HuH-7.5 (cell line): ENCODE measurements at regions not wholly inside any gene's neighbourhood (a gene's known extent, or its start where the extent isn't known, plus 50 kb on each side); places are given as distances from the start of the nearest gene placed in this dataset.
"Not testable (repeated sequence)": the region's sequence is repeated elsewhere in the genome, so short reads cannot be mapped to it uniquely, and the experiment has no call there.

Experiments used
- DNase-seq: peaks from one replicate; pipeline ENCODE4 v3.0.0; 2011; ENCODE audit warnings: low spot score

DNA sequence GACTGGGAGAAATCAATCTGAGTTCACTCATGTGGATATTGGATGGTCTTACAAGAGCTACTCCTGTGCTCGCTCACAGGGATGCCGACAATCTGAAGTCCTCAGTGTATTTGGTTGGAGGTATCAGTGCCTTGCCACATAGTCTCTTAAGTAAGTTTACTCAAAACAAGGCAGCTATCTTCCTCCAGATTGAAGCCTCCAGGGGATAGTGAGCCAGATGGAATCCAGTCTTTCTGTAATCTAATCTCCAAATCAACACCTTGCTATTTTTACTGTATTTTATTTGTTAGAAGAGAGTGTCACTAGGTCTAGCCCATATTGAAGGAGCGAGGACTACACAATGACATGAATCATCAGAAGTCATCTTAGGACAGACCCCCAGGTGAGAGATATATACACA is 456.6 kb upstream of the POT1 start:
- DNase-seq: no peak

DNA sequence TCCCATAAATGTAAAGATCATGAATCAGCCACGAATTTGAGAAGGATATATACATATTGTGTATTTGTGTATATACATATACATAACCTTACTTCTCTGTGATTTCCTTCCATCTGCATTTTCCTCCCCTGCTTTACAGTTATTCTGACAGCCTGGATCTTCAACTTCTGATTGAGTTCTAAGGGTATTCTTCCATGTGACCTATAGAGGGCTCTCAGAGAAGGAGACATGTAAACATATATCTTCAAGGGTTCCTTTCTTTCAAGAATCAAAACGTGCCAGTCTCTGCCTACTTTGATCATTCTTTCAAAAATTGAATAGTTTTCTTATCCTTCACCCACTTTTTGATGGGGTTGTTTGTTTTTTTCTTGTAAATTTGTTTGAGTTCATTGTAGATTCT is 453.7 kb upstream of the POT1 start:
- no peak for DNase-seq

DNA sequence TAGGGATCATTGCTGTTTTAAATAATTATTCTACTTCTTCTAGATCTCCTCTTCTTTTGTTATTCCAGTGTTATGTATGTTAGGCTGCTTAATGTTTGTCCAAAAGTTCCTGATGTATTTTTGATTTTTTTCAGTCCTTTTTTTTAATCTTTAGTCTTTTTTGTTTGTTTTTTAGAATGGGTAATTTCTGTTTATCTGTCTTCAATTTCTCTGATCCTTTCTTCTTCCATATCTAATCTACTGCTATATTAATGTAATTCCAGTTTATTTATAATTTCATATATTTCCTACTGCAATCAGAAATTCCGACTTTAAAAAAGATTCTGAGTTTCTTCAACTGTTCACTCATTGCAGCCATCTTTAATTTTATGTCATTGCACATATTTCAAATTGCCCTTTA is 452.8 kb upstream of the POT1 start:
- DNase-seq: no peak

DNA sequence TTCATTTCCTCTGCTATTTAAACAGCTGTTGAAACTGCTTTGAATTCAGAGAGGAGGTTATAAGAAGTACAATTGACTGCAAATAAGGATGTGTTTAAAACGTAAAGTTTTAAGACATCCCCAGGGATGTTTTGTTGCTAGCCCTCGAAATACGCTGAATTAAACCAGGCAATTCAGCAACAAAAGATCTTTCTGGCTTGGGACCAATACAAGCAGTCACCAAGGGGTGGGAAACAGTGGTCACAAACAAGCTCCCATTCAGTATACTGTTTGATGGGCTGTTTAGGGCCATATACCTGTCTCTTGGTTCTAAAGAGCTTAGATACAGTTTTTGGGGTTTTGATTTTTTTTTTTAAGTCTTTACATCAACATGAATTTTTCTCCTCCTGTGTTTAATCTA is 446.3 kb upstream of the POT1 start:
- DNase-seq: no peak

DNA sequence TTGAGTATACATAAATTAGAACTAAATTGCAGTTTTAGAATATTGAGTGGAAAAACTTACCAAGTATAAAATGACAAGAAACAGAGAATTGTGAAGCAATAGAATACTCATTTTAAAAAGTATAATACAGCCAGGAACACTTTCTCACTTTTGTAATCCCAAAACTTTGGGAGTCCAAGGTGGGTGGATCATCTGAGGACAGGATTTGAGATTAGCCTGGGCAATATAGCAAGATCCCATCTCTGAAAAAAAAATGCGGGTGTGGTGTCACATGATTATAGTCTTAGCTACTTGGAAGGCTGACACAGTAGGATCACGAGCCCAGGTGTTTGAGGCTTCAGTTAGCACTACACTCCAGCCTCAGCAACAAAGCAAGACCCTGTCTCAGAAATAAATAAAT is 440.9 kb upstream of the POT1 start:
- no peak for DNase-seq

DNA sequence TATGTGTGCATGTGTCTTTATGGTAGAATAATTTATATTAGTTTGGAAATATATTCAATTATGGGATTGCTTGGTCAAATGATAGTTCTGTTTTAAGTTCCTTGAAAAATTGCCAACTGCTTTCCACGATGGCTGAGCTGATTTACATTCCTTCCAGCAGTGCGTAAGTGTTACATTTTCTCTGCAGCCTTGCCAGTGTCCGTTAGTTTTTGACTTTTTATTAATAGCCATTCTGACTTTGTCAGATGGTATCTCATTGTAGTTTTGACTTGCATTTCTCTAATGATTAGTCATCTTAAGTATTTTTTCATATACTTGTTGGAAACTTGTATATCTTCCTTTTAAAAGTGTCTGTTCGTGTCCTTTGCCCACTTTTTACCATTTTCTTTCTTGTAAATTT is 434.2 kb upstream of the POT1 start:
- no peak for DNase-seq

DNA sequence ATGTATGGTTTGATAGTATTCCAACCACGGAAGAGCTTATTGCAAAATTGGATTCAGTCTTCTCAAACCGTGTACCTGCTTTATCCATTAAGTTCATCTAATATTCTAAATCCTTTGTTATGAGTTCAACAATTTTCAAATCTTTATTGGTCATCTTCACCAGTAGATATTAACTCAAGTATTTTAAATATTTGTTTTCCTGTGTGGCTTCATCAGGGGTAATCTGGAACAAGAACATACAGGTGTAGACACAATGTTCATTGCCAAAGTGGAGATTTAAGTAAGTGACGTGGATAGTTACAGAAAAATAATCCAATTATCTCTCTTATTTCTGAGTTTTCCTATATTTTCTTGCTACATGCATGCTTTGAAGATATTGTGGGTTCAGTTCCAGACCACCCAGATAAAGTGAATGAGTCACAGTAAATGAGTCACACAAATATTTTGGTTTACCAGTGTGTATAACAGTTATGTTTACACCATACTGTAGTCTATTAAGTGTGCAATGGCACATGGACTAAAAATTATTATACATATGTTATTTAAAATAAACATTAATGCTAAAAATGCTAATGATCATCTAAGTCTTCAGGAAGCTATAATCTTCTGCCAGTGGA is 429.0 kb upstream of the POT1 start:
- DNase-seq: no peak

DNA sequence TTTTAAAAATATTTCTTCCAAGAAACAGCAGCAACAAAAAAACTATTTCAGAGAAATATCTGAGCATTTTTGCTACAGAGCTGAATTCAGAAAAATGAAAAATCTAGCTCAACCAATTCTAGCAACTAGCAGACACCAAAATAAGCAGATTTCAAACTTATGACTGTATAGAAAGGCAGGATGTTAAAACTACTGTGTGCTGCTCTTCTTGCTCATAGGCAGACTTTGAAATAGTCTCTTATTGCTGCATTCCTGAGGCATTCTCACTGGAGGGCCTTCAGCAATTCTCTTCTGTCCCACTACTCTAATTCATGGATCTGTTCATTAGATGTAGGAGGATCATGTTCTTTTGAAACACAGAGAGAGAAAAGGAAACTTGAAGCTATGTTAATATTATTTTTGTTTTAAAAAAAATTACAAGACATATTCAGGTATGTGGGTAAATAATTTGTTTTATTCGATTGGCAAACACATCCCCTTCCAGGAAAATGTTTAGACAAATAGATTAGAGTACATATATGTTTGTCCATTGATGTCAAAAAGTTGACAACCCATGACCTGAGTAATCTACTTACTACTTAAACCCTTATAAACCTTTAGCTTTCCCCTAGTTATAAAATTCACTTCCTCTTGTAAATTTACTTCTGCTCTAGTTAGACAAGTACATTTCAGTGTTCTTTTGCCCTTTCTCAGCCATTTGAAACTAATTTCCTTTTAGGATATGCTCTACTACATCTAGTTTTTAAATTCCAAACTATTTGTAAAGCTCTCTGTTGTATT is 428.2 kb upstream of the POT1 start:
- DNase-seq: no peak

DNA sequence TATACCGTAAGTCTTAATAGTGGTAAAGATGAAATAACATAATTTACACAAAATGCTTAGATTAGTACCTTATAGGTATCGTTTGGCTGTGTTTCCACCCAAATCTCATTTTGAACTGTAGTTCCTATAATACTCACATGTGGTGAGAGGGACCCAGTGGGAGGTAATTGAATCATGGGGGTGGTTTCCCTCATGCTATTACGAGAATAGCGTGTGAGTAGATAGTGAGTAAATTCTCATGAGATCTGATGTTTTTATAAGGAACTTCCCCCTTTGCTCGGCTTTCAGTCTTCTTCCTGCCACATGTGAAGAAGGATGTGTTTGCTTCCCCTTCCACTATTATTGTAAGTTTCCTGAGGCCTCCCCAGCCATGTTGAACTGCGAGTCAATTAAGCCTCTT is 426.3 kb upstream of the POT1 start:
- DNase-seq: no peak

DNA sequence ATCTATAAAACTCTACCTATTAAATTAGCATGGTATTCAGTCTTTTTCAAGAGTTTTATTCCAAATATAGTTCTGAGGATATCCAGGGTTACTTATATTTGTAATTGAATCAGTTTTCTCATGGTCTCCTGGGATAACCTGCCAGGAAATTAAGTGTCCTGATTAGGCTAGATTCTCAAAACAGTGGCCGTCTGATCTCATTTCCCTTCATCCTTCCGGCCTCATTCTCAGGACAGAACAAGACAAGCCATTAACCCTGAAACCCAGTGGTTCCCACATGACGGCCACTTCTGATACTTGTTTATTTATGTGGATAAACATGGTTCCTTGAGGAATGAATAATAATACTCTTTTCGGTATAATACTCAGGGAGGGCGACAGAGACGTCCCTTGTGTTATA is 417.6 kb upstream of the POT1 start:
- DNase-seq: no peak

DNA sequence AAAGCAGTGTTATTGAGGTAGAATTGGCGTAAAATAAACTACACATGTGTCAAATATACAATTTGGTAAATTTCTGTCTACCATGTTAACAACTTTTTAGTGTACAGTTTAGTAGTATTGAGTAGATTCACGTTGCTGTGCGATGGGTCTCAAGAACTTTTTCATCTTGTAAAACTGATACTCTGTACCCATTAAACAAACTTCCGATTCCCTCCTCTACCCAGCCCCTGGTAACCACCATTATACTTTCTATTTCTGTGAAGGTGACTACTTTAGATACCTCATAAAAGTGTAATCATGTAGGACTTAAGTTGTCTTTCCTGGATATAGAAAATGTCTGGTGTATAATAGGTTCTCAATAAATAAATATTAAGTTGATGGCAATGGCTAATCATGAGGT is 408.5 kb upstream of the POT1 start:
- no peak for DNase-seq

DNA sequence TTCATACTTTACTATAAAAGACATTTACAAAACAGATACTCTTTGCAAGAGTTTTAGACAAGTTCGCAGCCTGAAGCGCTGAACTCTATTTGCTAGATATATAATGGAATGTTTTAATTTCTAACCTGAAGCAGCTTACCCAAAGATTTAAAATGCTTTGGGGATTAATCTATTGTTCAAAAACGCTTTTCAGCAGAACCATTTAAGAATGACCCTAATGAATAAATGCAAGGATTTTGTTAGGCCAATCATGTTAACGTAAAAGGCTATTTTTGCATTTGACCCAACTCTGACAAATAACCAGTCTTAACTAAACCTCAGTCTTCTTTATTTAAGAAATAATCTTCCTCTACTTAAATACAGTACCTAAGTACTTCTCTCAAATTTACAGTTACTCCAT is 406.7 kb upstream of the POT1 start:
- DNase-seq: no peak

DNA sequence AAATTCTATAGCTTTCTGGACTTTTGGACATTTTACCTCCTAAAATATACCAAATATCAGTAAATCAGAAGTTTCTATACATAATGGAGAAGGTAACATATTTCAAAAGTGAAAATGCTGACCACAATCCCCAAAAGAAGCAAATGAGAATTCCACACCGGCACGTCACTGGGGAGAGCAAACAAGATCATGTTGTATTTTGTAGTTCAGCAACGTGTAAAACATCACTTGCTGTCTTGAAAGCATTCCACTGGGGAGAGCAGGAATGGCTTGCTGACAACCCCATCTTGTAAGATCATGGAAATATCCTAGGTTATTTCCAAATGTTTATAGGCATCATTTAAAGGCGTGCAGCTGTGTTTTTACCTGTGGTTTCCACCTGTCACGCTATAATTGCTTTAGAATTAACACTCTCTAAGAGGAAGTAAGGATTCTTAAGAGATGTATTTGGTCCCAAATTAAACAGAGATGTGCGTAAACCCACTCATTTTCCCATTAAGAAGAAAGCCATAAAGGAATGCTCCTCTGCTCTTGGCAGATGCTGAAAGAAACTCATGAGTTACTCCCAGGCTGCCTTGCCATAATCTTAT is 397.1 kb upstream of the POT1 start:
- no peak for DNase-seq

DNA sequence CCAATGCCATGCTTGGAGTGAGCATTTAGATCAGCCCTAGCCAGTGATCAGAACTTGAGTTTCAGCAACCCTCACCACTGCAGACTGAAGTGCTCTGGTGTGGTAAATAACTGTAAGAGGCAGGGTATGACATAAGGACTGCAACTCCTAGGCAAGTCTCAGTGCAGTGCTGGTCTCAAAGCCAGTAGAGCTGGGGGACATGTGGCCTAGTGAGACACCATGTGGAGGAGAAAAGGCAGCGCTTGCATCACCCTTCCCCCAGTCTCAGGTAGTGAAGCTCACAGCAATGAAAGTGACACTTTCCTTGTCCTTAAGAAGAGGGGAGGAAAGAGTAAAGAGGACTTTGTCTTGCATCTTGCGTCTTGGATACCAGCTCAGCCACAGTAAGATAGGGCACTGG is 386.8 kb upstream of the POT1 start:
- DNase-seq: no peak

DNA sequence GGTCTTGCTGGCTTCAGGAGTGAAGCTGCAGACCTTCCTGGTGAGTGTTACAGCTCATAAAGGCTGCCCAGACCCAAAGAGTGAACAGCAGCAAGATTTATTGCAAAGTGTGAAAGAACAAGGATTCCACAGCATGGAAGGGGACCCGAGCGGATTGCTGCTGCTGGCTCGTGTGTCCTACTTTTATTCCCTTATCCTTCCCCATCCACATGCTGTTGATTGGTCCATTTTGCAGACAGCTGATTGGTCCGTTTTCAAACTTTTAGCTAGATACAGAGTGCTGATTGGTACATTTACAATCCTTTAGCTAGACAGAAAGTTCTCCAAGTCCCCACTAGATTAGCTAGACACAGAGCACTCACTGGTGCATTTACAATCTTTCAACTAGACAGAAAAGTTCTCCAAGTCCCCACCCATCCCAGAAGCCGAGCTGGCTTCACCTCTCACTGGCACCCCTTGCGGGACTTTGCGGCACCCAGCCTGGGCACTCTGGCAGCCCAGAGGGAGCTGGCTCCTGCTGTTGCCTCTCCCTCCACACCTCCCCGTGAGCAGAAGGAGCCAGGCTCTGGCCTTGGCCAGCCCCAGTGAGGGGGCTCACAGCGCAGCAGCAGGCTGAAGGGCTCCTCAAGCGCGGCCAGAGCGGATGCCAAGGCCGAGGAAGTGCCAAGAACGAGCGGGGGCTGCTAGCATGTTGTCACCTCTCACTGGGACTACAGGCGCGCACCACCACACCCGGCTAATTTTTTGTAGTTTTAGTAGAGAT is 369.6 kb upstream of the POT1 start:
- no peak for DNase-seq

DNA sequence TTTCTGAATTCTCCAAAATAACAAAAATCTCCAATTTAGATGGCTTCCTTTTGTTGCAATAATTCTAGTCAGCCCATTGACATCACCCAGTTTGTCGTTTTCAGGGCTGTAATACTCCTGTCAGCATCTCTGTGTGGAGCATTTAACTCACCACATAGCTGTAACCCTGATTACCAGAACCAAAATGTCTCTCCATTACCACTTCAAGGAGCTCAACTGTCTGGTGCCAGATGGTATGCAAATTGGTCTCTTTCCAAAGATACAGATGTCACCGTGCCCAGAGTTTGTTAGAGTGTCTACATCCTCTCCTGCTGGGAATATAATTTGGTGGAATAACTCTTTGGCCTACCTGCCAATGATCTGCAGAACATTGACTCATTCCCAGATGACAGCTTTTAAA is 350.3 kb upstream of the POT1 start:
- DNase-seq: no peak

DNA sequence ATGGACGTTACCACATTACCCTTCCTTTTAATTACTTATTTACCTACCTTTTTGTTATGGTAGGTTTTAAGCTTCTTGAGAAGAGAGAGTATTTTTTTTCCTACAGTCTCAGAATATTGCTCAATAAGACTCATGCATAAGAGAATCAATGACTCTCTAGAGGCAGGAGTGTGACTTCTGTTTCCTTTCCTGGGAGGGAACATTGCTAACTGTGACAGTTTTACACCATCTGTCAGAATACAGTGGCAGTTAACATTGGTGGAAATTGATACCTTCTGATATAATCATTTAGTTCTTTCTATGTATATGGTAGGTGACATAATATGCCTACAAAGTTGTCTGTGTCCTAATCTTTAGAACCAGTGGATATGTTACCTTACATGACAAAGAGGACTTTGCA is 348.7 kb upstream of the POT1 start:
- DNase-seq: no peak

DNA sequence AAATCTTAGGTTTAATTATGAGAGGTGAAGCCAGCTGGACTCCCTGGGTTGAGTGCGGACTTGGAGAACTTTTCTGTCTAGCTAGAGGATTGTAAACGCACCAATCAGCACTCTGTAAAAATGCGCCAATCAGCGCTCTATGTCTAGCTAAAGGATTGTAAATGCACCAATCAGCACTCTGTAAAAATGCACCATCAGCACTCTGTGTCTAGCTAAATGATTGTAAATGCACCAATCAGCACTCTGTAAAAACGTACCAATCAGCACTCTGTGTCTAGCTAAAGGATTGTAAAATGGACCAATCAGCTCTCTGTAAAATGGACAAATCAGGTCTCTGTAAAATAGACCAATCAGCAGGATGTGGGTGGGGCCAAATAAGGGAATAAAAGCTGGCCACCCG is 345.1 kb upstream of the POT1 start:
- not testable (repeated sequence) for DNase-seq

DNA sequence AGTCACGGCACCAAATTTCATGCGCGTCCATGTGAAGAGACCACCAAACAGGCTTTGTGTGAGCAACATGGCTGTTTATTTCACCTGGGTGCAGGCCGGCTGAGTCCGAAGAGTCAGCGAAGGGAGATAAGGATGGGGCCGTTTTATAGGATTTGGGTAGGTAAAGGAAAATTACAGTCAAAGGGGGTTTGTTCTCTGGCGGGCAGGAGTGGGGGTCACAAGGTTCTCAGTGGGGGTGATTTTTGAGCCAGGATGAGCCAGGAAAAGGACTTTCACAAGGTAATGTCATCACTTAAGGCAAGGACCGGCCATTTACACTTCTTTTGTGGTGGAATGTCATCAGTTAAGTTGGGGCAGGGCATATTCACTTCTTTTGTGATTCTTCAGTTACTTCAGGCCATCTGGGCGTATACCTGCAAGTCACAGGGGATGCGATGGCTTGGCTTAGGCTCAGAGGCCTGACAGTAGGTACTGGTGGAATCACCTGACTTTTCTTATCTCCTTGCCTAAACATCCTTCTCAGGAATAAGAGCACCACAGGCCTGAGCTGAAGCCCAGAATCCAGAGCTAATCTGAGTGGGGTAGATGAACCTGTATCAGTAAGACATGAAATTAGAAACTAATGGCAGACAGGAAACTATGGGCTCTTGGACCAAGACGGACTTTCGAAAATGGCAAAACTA is 334.7 kb upstream of the POT1 start:
- not testable (repeated sequence) for DNase-seq

DNA sequence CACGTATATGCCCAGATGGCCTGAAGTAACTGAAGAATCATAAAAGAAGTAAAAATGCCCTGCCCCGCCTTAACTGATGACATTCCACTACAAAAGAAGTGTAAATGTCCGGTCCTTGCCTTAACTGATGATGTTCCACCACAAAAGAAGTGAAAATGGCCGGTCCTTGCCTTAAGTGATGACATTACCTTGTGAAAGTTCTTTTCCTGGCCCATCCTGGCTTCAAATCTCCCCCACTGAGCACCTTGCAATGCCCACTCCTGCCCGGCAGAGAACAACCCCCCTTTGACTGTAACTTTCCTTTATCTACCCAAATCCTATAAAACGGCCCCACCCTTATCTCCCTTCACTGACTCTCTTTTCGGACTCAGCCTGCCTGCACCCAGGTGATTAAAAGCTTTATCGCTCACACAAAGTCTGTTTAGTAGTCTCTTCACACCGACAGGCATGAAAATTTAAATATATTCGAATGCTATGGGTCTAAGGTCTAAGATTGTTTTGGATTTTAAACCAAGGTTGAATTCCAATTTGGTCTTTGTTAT is 329.3 kb upstream of the POT1 start:
- DNase-seq: not testable (repeated sequence)

DNA sequence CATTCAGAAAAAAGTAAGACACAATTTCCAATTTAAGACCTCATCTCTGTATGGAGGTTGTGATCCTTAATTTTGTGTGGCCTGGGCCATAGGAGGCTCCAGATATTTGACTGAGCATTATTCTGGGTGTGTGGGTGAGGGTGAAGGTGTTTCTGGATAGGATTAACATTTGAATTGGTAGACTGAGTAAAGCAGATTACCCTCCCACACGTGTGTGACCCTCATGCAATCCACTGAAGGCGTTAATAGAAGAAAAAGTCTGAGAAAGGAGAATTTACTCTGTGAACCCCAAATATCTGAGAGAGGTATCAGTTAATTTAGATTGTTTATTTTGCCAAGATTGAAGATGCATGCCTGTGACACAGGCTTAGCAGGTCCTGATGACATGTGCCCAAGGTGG is 328.0 kb upstream of the POT1 start:
- no peak for DNase-seq

DNA sequence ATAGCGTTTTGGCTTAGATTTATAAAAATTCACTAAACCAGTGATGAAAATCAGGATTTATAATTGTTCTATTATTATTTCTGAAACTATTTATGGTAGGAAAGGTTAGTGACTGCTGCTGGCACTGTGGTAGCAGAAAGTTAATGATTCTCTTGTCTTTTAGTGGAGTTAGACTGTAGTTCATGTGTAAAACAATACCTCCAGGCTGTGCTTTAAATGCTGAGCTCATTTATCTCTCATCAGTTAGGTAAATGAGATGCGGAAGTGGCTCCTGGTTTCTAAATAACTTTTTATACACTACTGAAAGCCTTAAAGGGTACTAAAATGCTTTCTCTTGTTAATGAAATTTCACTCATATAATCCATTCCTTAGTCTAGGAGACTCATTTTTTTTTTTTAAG is 326.8 kb upstream of the POT1 start:
- DNase-seq: no peak
